Posterior cingulate gyrus (tissue), 11 donors: ENCODE measurements at regions not wholly inside any gene's neighbourhood (a gene's known extent, or its start where the extent isn't known, plus 50 kb on each side); places are given as distances from the start of the nearest gene placed in this dataset.
"Not testable (repeated sequence)": the region's sequence is repeated elsewhere in the genome, so short reads cannot be mapped to it uniquely, and the experiment has no call there.

Source experiments
- DNase-seq, 10 donors: peaks; one replicate each; pipeline versions ENCODE4 v3.0.0 to v3.0.0-alpha.2; 2020 to 2021; ENCODE audit warnings: mixed read lengths in 3 of 10
- intact Hi-C: fragments of 100-400 bp; cut with DNase I; formaldehyde crosslinking; loops from one replicate; pipeline ENCODE4 v1.15.1; 2023

DNA sequence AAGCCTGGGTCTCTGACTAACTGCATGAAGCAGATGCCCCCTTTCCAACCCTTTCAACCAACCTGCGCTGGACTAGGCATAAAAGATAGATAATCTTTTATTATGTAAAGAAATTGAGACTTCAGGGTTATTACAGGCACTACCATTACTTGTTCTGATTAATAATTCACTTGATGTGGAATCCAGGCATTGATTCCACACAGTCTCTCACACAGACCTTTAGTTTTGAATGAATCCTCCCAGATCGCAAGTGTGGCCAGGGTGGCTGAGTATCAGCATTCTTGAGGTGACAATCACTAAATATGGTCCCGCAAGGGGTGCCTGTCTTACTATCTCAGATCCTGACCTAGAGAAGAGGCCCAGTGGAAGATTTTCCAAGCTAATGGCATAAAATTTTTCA, 368.9 kb upstream of the ONECUT1 start:
- intact Hi-C loops = no loop called here
- no peak for DNase-seq

DNA sequence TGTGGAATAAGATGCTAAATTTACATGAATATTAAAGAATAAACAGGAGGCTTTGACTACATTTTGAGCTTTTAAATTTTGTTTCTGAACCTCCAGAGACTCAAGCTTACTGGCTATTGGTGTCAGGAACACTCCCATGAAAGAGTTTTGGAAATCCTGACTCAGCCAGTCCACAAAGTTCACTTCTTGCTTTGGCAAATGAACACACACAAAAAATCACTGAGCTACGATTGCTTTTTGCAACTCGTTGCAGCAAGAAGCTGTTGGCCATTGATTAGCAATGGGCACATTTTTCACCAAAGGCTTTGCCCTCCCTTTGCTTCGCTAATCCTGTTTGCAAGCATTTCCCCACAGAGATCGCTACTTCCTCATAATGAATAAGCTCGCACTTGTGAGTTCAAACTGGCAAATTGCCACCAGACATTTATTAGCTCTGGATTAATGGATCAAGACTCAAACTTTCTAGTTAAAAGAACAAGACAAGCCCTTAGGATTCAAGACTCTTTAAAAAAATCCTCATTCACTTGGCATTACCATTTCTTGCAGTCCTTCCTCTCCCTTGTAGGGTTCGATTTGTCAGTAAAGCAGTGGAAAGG, 343.2 kb upstream of the ONECUT1 start:
- DNase-seq = no peak
- intact Hi-C loops = no loop called here

DNA sequence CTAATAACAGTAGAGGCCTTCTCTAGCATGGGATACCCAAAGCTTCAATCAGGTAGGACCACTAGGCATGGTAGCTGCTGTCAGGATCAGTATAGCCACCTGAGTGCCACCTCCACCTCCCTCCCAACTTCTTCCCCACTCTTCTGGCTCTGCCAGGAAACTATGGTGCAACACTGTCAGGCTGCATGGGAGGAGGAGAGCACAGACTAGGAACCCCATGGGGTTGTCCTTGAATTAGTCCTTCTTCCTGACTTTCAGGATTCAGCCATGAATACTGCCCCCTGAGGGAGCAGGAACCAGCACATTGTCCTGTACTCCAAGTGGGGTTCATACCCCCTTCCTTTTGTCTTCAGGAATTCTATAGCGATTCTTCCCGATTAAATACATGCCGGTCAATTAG, 340.8 kb upstream of the ONECUT1 start:
- intact Hi-C loops = no loop called here

DNA sequence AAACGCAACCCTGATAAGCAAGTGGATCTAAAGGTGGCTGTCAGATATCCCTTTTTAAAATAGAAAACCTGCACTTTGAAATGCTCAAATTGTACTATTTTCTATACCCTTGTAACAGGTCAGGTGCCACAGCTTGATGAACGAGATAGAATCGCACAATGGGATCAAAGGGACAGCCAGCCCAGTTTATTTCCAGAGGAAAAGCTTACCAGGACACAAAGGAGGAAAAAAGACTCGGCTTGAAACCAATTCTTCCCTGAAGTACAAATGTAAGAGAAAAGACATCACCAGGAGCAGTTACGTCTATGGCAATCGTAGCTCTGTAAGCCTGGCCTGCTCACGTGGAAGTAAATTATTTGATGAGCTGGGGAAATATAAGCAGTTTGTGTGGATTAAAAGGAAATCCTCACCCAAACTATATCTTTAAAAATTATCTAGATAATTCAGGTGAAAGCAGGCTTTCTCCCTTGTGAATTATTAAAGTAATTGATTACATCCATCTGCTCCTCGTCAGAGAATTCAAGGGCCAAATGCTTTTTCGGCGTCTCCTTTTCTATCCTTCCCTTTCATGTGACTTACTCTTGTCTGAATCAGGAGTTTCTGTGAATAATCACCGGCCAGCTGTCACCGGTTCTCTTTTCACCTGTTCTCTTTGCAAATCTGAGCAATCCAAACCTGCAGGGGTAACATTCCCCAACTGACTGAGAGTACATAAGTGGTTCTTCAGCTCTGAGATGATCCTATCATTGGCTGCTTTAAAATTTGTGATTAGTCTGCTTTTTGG, 339.2 kb upstream of the ONECUT1 start:
- DNase-seq = no peak
- intact Hi-C loops = no loop called here

More for the DNA sequence above, 340.8 kb upstream of the ONECUT1 start:
- no peak for DNase-seq

DNA sequence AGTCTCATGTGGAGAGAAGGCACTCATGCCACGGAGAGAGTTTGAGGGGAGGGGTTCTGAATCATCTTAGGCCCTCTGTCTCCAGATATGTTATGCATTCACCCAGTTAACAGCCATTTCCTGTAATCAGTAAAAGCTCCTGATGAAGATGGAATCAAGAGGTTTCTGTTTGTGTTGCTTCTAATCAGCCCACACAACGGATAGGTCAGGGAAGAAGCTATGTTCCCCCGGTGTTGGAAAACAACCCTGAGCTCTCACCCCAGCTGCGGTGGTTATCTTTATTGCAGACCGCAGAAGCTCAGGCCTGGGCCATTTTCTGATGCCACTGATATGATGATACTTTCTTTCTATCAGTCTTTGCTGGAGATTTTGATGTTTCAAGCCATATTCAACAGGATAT, 338.5 kb upstream of the ONECUT1 start:
- no peak for DNase-seq
- intact Hi-C loops = no loop called here

DNA sequence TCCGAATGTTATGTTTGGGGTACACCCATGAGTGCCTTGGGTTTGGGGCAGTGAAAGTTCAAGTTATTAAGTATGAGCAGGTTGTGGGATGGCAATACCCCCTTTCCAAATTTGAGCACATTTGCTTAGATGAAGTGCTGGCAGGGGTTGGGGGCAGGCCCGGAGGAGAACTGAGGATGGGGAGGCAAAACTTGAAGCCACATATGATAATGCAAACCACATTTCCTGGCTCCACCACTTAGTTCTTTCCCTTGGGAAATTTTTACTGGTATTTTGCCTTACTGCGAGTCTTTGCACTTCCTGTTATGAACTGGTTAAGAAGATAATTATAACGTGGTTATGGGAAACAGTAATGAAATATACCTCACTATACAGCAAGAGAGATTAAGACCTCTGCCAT, 336.0 kb upstream of the ONECUT1 start:
- intact Hi-C loops = no loop called here
- no peak for DNase-seq

DNA sequence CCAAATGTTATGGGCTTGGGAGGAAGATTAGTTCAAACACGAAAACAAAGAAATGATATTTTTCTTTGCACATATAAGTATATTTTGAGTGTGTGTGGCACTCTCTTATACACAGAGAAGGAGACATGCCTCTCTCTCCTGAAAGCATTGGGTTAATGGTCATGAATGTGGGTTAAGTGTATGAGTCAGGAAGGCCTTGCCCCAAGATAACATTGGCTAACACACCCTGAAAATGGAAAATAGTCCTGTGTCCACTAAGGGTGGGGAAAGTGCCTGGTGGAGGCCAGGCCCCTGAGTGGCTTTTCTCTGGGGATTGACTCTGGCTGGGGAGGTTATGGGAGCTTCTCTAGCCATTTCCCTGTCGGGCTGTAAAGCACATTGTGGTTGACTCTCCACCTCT, 332.7 kb upstream of the ONECUT1 start:
- intact Hi-C loops = no loop called here
- DNase-seq = no peak

DNA sequence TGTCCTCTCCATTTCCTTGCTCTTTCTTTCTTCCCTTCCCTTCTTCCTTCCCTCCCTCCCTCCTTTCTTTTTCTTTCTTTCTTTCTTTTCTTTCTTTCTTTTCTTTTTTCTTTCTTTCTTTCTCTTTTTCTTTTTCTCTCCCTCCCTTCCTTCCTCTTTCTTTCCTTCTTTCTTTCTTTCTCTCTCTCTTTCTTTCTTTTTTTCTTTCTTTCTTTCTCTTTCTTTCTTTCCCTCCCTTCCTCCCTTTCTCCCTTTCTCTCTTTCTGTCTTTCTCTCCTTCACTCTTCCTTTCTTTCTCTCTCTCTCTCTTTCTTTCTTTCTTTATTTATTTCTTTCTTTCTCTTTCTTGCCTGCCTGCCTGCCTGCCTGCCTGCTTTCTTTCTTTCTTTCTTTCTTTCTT, 326.8 kb upstream of the ONECUT1 start:
- intact Hi-C loops, DNase-seq: not testable (repeated sequence)

DNA sequence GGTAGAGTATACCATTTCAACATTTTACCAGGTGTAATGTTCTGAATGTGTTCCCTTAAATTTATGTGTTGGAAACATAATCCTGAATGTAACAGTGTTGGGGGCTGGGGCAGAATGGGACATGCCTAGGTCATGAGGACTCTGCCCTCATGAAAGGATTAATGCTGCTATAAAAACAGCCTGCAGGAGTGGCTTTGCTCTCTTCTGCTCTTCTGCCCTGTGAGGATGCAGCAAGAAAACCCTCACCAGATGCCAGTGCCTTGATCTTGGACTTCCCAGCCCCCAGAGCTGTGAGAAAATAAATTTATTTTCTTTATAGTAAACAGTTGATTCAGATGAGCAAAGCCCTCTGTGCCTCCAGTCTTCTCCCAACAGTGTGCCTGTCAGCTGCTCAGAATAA, 326.0 kb upstream of the ONECUT1 start:
- no peak for DNase-seq
- intact Hi-C loops = no loop called here

DNA sequence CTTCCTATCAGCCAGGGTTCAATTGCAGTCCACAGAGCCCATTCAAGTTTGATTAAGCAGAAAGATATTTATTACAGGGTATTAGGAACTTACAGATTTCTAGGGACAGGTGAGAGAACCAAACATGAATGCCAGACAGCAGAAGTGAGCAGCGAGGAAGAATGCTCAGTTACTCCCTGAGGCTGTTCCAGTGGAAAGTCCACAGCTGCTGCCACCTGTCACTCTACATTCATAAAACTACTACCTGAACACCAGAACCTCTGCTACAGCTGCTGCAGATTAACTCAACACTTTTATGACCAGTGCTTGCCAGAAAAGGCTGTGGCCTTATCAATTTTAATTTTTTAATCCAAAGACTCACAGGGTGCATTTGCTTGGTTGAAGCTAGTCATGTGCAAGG, 325.4 kb upstream of the ONECUT1 start:
- intact Hi-C loops = no loop called here
- no peak for DNase-seq

DNA sequence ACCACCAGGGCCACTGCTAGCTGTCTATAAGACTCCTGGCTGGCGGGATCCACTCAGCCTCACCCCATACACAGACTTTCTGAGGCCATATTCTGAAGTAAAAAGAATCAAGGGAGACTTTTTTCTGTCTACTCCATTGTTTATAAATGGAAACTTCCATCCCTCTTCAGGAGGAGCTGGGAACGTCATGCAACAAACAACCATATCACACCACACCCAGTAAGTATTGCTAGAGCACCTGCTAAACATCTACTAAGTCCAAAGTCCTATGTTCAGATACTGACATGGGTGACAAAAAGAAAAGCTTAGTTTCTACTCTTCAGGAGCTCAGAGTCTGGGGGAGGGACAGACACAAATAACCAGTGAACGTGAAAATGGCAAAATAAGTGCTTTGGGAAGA, 324.8 kb upstream of the ONECUT1 start:
- intact Hi-C loops = no loop called here
- DNase-seq = no peak

DNA sequence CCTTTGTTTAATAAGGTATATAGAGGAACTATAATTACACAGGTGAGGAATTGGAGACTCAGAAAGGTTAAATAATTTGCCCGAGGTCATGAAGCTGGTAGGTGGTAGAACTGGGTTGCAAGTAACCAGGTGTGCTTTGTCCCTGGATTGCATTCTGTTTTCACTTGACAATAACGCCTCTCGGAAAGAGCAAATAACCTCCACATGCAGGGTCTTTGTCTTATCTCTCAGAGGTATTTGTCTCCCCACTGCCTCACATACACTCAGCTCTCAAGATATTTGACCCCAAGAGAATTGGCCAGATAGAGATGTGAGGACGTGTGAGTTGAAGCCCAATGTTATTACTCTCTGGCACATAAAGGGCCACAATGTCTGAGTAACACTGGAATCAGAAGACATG, 320.9 kb upstream of the ONECUT1 start:
- no peak for DNase-seq
- intact Hi-C loops = no loop called here

DNA sequence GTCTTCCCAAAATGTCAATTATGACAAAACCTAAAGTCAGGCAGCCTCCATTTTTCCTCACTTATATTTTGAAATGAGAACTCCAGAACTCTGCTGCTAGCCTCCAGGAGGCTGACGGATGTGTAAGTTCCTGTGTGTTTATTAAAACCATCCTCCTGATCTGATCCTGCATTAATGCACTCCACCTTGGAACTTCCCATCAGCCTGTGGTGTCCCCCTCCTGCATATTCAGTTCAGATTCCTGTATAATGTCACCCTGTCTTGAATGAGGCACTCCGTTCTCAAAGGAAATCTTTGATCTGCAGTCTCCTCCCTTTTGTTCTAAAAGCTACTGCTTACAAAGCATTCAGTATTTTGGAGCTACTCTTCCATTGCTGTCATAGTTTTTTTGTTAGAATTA, 318.2 kb upstream of the ONECUT1 start:
- no peak for DNase-seq
- intact Hi-C loops = no loop called here

DNA sequence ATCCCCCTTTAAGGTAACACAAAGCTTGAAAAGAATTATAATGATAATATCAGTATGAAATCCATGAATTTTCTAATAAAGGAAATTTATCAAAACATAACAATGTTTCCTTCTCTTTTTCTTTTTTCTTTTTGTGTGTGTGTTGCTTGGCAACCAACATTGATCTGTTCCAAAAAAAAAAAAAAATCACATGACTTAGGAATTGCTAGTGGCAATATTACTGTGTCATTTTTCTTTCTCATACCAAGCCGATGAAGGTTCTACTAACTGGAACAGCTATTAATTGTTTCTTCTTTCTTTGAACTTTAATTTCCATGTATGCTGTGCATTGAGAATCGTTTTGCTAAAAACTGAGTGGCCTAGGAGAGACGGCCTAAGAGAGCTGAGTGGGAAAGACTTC, 317.7 kb upstream of the ONECUT1 start:
- no peak for DNase-seq
- intact Hi-C loops = no loop called here

DNA sequence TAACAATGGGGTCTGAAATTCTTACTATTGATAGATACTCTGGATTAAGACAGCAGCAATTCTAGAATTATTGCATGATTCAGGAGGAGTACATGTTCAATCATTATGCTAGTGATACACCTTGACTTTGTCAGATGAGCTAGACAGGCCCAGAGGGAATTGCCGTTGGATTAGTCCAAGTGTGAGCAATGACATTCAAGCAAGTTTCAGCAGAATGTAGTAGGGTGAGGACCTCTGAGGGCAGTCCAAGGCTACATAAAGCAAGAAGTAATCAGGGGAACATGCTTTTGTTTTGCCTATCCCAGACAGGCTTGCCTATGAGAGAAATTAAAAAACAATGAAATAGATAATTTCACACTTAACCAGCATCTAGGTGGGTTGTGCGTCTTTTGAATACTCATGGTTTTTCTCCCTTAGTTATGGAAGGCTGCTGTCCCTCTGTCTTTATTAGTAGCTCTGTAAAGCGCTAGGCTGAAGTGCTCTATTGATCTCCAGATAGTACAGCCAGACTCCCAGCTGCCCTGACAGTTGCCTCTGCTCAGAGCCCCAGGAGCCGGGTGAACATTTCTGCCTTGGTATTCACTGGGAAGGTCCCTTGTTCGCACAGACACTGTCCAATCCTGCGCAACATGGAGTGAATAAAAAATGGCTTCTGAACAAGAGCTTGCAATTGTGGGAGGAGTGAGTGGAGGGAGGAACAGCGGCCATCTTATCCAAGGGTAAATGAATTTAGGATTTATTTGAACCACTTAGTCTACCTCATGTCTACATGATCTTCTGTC, 316.6 kb upstream of the ONECUT1 start:
- intact Hi-C loops = no loop called here
- no peak for DNase-seq

DNA sequence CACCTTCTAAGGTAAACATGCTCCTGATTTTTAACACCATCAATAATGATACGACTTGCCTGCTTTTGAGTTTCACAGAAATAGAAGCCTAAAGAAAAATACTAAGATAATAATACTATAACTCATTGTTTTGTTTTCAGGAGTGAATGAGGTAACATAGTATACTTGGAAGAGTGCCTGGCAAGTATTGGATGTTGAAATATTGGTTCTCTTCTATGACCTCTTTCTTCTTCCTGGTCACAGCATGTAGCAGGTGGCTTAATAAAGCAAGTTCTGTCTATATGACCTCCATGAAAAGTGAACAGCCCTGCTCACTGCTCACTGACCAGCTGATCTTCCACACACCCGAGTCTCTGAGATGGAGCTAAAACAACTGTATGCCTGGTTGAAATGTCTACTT, 312.3 kb upstream of the ONECUT1 start:
- intact Hi-C loops = no loop called here
- DNase-seq = no peak

DNA sequence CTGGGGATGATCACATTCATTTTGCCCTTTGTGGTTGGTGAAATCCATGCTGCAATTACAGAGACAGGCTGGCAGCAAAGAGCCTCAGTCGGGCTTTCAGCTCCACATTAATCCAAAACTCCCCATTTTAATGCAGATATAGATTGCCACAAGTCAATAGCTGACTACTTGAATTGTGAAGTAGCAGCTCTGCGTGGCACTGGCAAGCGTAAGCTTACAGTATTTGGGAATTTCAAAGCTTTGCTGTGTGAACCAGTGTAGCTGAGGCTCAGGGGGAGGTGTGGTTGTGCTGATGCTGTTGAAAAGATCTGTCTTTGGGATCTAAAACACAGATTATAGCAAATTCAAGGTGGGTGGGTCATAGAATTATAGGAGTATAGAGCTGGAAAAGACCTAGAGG, 290.3 kb upstream of the ONECUT1 start:
- intact Hi-C loops = no loop called here
- DNase-seq = no peak

DNA sequence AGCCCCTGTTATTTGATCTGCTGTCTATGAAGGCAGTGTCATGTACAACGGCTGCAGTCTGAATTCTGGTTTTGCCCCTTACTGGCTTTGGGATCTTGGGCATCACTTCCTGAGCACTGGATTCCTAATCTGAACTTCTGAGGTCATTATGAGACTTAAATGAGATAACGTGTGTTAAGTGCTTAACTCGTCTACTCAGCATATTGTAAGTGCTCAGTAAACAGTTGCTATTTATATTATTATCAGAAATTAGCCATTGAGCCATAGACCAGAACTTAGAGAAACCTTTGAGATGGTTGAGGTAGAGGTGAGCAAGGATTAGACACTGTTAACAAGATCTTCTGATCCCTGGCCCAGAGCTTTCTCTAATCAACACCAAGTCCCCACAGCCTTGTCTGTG, 284.1 kb upstream of the ONECUT1 start:
- DNase-seq = no peak
- intact Hi-C loops = no loop called here

DNA sequence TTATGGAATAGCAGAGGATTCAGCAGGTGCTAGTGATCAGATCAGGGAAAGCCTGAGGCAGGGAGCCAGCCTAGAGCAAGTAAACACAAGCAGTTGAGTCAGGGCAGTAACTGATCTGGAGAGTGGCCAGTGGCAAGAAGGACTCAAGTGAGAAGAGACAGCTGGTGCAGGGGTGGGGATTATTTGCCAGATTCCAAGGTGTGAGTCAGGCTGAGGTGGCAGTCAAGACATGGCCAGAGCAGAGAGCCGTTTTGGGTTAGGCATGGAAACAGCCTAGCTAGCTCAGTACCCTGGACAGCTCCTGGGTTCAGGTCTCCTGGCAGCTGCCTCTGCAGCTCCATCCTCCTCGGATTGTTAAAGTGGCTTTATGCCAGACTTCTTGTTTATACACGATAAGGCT, 281.9 kb upstream of the ONECUT1 start:
- DNase-seq = peak; percentile 9 to 93 (median 55)
- intact Hi-C loops = no loop called here

DNA sequence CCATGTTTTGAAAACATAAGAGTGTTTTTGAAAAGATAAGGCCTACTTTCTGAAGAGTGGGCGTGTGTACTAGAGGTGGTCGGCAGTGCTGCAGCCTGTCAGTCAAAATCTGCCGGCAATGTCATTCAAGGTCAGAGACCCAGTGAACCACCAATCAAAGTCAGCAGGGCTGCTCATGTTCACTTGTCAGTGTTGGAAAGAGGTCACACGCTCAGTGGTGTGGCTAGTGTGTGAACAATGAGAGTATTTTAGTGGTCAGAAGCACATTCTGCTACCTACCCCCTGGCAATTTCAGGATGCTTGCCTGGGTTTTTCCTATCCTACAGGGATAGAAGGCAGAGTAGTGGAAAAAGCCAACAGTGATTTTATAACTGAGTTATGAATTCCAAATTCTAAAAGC, 278.5 kb upstream of the ONECUT1 start:
- intact Hi-C loops = no loop called here

DNA sequence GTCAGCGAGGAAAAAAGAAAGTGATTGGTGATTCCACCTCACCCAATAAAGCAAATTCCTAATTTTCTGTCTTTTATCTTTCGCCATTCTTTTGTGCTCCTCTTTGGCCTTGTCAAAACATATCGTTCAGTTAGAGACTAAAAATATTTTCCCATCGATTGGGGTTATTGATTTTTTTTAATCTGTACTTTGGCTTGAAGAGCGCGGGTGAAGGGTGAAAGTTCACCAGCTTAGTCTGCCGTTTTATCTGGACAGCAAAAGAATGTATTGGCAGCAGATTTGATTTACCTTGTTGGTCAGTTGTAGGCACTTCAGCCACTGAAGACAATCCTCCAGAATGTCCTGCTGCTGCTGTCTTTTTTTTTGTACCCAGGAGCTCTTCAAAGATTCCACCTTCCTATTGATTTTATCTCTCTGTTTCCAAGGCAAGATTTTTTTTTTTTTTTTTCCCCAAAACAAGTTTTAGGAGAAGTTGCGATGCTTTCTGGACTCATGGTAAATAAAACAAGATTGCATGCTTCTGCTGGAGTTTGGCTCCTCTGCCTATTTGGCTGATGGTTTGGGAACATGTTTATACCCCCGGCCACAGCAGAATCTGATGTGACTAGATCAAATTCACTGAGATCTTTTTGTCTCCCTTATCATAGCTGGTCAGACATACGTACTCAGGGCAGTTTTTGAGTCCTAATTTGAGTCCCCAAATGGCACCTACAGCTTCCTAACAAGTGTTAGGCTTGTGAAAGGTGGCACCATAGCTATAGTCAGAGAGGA, 269.3 kb upstream of the ONECUT1 start:
- no peak for DNase-seq
- intact Hi-C loops = no loop called here

More for the DNA sequence above, 278.5 kb upstream of the ONECUT1 start:
- DNase-seq = no peak
